ENCODE measurements at regions not wholly inside any gene's neighbourhood (a gene's known extent, or its start where the extent isn't known, plus 50 kb on each side); places are given as distances from the start of the nearest gene placed in this dataset.
"Not testable (repeated sequence)": the region's sequence is repeated elsewhere in the genome, so short reads cannot be mapped to it uniquely, and the experiment has no call there.

DNA sequence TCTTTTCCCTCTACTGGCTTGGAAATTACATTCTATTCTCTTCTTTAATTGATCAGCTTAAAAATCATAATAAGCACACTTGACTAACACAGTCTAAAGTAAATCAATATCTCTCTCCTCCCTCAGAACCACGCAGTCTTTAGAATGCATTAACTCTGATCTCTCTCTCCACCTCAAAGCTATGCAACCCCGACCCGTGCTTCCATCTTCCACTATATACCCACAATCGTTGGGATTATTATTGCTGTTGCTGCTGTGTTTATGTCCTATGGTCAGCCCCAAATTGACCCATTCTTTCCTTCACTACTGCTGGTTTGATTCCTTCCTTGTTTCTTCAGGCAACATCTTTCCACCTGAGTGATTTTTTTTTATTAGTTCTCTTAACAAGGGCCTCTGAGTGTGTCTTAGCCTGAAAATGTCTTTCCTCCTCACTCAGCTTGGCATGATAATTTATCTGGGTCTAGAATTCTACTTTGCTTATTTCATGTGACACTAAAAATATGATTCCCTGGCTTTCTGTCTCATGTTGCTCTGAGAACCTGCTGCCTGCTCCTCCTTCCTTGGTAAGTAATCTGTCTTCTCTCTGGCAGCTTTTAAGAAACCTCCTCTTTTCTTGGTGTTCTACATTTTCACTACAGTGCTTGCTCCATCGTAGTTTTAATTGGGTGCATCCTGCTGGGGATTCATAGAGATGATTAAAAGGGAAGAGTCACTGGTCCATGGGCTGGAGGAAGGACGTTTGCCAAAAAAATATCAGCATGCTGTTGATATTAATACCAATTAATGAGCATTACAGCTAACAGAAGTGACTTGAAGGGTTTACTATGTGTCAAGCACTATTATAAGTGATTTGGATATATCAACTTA lies 472.2 kb downstream of the MATN1 start:
- no peak for DNase-seq

- no peak for DNase-seq
These were observed 472.9 kb downstream of the MATN1 start for GRCh38 chr1:30250338-30250983.

DNA sequence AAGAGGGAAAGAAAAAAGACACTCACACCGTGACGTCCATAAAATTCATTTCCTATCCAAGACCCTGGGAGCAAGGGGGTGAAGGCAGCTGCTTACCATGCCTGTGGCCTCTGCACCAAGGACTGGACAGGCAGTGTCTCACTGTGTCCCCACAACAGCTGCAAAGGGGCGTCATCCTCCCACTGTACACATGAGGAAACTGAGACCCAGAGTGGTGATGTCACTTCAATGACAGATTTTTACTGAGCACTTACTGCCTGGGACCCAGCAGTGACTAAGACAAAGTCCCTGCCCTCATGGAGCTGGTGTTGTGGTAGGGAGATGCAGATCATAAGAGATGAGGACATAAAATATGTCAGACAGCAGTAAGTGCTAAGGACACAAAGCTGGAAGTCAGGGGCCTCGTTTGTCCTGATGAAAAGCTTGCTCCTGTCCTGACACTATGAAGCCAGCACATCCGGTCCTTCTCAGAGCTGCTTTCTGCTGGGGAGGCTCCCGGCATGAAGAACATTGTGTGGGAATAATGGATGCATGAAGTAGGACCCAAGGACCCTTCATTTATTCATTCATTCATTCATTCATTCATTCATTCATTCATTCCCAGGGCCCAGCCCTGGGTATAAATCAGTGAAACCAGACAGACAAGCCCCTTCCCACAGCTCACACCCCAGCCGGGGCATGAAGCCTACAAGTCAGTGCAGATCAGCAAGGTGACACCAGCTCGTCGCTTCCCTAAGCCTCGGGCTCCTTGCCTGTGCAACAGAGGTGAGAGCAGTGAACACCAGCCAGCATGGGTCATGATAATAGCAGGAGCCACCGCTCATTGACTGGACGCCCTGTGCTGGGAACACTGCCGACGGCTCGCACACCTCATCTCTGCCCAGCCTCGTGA lies 473.7 kb downstream of the MATN1 start:
- no peak for DNase-seq

DNA sequence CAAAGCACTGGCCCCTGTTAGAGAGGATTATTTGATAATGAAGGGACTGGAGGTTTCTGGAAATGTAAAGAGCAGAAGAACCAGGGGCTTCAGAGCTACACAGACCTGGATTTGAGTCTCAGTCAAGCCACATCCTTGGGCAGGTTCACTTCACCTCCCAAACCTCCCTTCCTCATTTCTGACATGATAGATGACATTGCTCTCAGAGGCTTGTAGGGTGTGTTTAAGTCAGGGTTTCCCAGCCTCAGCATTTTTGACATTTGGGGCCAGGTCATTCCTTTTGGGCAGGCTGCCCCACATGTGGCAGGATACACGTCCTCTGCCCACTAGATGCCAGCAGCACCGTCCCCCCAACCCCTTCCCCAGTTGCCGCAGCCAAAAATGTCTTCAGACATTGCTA lies 474.6 kb downstream of the MATN1 start:
- no peak for DNase-seq

DNA sequence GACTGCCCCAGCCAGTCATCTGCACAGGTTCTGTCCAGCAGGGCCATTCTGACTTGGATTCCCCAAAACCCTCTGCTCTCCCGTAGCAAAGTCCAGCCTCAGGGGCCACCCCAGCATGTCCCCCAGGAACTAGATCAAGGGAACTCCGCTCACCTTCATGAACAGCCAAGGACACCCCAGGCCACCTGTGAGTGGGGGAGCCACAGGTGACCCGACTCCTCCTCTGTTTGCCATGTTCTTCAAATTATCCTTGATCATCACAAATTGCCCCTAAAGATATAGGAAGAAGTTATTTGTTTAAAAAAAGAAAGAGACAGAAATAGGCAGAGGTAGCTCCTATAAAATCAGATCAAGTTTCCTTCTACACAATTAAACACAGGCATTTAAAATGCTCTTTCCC lies 475.0 kb downstream of the MATN1 start:
- DNase-seq, result no peak

DNA sequence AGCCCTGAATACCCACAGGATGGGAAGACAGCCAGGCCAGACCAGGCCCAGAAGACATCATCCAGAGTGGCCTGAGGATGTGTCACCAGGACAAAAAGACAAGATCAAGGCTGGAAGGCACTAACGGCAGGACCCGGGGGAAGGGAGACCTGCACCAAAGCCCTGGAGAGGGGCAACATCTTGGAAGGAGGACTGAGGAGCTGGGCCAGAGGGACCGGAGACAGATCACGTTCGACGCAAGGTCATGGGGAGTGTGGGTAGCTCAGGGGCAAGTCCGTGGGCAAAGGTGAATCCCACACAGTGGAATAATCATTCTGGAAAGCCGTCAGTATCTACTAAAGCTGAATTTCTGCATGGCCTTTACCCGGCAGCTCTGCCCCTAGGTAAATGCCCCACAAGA lies 478.6 kb downstream of the MATN1 start:
- DNase-seq, result no peak

DNA sequence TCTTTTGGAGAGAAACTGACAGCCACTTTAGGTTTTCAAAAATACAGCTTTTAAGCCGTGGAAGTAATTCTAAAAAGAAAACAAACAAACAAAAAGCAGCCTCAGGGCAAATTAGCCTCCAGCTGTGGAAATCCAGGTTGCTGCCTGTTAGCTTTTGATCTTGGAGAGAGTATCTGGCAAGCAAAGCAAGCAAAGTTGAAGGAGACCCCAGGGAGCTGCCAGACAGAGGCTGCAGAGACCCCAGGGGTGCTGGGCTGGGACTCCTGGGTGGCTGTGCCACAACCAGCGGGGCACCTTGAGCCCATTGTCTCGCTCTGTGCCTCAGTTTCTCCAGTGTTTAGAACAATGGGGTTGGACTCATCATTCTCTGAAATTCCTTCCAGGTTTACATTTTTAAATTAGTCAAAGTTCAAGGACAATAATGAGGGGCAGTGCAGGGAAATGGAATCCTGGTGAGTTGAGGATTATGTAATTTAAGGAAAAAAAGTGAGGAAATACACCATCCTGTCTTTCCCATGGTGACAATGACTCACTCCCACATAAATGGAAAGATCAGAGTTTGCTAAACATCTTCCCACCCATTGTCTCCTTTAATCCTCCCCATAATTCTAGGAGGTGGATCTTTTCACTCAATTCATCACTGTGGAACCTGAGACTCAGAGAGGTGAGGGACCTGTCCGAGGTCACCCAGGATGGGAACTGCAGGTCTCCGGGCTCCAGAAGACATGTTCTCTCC lies 480.5 kb downstream of the MATN1 start:
- DNase-seq, result no peak

- no peak for DNase-seq
These were observed 481.2 kb downstream of the MATN1 start for GRCh38 chr1:30242168-30242567.

- no peak for DNase-seq
These were observed 481.7 kb downstream of the MATN1 start for GRCh38 chr1:30241681-30242080.

GRCh38 chr1:30234091-30234490 lies 489.3 kb downstream of the MATN1 start:
- DNase-seq, result no peak

GRCh38 chr1:30232288-30232899 lies 491.0 kb downstream of the MATN1 start:
- DNase-seq, result no peak

GRCh38 chr1:30229960-30230359 lies 493.4 kb downstream of the MATN1 start:
- no peak for DNase-seq

DNA sequence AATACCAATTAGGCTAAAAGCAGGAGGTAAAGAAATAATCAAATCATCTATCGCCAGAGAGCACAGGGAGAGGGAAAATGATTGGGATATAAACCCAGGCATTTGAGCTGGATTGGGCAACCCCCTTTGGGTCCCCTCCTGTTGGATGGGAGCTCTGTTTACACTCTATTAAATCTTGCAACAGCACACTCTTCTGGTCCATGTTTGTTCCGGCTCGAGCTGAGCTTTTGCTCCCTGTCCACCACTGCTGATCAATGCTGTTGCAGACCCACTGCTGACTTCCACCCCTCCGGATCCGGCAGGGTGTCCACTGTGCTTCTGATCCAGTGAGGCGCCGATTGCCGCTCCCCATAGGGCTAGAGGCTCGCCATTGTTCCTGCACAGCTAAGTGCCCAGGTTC lies 493.8 kb downstream of the MATN1 start:
- no peak for DNase-seq

DNA sequence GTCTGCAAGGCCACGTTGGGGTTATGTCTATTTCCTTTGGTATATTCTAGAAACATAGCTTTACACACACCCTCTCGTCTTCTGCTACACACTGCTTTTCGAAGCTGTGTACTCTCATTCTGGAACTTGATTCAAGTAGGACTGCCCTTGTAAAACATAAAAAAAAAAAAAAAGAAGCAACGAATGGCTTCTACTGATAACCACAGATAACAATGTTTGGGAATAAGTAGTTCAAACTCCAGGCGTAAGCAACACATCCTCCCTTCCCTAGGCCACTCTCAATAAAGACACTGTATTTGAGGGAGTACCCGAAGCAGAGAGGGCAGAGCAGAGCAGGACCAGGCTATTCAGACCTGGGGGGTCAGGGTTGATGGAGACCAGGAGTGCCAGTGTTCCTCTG lies 496.7 kb downstream of the MATN1 start:
- DNase-seq, result no peak

DNA sequence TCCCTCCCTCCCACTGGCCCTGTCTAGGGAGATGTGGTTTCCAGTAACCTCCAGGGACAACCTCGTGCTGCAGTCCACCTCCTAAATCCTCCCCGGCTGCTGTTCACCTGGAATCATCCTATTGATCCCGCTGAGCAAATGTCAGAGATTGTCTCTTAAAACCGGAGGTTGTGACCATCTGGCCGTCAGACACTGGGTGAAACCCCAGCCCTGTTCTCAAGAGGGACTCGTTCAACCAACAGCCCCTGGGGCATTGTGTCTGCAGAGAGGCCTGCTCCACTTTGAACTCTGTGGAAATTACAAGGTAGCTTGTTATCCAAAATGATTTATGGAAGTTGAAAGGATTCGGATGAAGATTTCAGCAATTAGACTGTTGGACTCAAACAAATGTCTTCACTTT lies 498.0 kb downstream of the MATN1 start:
- DNase-seq, result no peak

DNA sequence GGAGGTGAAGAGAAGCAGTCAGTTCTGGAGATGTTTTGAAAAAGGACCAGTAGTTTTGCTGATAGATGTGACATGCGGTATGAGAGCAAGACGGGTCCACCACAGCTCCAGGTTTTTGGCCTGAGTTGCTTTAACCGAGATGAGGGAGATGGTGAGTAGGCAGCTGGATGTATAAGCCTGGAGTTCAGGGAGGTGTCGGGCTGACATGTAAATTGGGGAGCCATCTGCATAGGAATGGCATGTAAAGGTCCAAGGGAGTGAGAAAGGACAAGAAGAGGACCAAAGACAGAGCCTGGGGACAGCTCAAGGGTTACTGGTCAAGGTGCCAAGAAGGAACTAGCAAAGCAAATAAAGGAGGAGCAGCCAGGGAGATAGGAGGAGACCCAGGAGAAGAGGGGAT lies 503.7 kb downstream of the MATN1 start:
- no peak for DNase-seq

DNA sequence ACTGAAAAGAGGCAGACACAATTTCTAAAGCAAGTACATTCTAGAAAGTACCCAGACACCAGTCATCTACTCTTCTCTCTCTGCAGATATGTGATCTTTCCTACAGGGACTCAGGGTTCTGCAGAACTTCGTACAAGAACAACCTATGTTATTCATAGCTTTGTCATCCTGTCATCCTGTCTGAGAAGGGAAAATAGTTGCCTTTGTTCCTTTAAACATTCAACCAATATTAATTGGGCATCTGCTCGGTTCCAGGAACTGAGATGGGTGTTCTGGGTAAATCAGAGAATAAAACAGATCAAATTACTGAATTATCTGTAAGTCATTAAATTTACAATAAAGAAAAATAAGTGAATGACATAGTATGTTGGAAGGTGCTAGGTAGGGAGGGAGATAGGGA lies 504.9 kb downstream of the MATN1 start:
- DNase-seq, result no peak

DNA sequence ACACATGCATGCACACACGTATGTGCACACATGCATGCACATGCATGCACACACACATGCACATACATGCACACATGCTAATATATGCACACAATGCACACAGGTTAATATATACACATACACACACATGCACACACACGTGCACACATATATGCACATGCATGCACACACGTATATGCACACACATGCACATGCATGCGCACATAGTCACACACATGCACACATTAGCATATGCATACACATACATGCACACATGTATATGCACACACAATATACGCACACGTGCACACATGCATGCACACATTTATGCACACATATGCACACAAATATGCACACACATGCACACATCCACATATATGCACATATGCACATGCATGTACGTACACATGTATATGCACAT lies 506.8 kb downstream of the MATN1 start:
- no peak for DNase-seq

GRCh38 chr1:30213936-30214335 lies 509.4 kb downstream of the MATN1 start:
- DNase-seq, result no peak

DNA sequence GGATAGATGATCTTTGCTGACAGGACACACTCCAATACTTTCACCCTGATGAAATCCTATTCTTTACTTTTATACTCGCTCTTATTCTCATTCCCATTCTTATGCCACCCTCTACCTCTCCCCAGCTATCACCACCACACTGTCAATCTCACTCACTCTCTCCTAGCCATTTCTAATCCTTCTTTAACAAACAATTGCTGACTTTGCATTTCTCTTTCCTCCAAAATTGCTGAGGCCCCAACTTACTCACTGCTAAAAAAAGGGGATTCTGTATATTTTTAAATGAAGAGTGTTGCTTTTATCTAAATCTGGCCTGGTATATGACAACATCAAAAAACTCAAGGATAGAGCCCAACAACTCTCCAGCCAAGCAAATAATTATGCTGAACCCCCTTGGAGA lies 515.4 kb downstream of the MATN1 start:
- DNase-seq, result not testable (repeated sequence)

- not testable (repeated sequence) for DNase-seq
These were observed 516.8 kb downstream of the MATN1 start for GRCh38 chr1:30206631-30207030.

Measured in right lung (tissue), 2 donors.